Lung (tissue), 11 donors: ENCODE measurements at regions not wholly inside any gene's neighbourhood (a gene's known extent, or its start where the extent isn't known, plus 50 kb on each side); places are given as distances from the start of the nearest gene placed in this dataset.

ENCODE experiments used
- ATAC-seq: fragments of 200-7000 bp; cut with Tn5 transposase; one replicate; pipeline ENCODE4 v1.9.1; 2020; ENCODE audit warnings: moderate number of reproducible peaks; ENCODE audit not compliant: insufficient read depth, low FRiP score
- DNase-seq, 3 donors: peaks; one replicate each; pipeline ENCODE4 v3.0.0-alpha.2; 2013 to 2017
- H3K27ac ChIP-seq, 2 donors: one replicate each; pipeline ENCODE4 v1.5.1; 2013; ENCODE audit warnings: mild to moderate bottlenecking in 2 of 2, moderate library complexity in 2 of 2, control low read depth in 1 of 2, inconsistent platforms in 1 of 2, low read depth in 1 of 2, low read length in 1 of 2
- H3K27me3 ChIP-seq, 3 donors: one replicate each; pipeline ENCODE4 v1.5.1; 2013; ENCODE audit warnings: low read length in 2 of 3; ENCODE audit not compliant: control insufficient read depth in 3 of 3, insufficient read depth in 3 of 3
- H3K36me3 ChIP-seq, 4 donors: one replicate each; pipeline ENCODE4 v1.5.1; 2013; ENCODE audit warnings: low read length in 4 of 4, mild to moderate bottlenecking in 1 of 4, moderate library complexity in 1 of 4; ENCODE audit not compliant: control insufficient read depth in 4 of 4, insufficient read depth in 4 of 4
- H3K4me1 ChIP-seq, 5 donors: one replicate each; pipeline ENCODE4 v1.5.1; 2013; ENCODE audit warnings: low read length in 5 of 5, mild to moderate bottlenecking in 2 of 5, moderate library complexity in 1 of 5; ENCODE audit not compliant: control insufficient read depth in 5 of 5, insufficient read depth in 5 of 5
- H3K4me3 ChIP-seq: one replicate; pipeline ENCODE4 v1.5.1; 2013; ENCODE audit warnings: mild to moderate bottlenecking, control low read depth, moderate library complexity
- H3K9ac ChIP-seq, 2 donors: one replicate each; pipeline ENCODE4 v1.5.1; 2013; ENCODE audit warnings: low read length in 2 of 2, control low read depth in 1 of 2; ENCODE audit not compliant: insufficient read depth in 1 of 2
- H3K9me3 ChIP-seq, 4 donors: one replicate each; pipeline ENCODE4 v1.5.1; 2013; ENCODE audit warnings: low read length in 3 of 4, mild to moderate bottlenecking in 1 of 4, moderate library complexity in 1 of 4; ENCODE audit not compliant: control insufficient read depth in 4 of 4, insufficient read depth in 3 of 4
- CTCF ChIP-seq: IDR thresholded peaks from 2 replicates; pipeline ENCODE4 v1.5.1; 2012; ENCODE audit warnings: mild to moderate bottlenecking; ENCODE audit errors: control extremely low read depth, extremely low read depth
- WGBS, 2 donors: extraction: QIAGEN DNeasy Blood & Tissue Kit; methylation state at CpG; one replicate each; pipeline ENCODE4 v1.1.7; 2013; 5-methylcytosine and 5-hydroxymethylcytosine counted together
- donor health status: control.
- donor health status: control.
- donor health status: Bipolar disorder and iron deficiency.
- donor health status: healthy.
- donor health status: DM: yes; HTN: yes; CAD: no.

GRCh38 chr5:81830596-81830995, 79.7 kb upstream of the SSBP2 start:
- Histone ChIP-seq H3K27ac (no peak overlapping the region), H3K4me1 (no peaks in the 10 kb centered on the region), H3K4me3 (no peak overlapping the region), H3K36me3 (no peaks in the 10 kb centered on the region), H3K9me3 (peaks cover 0 to 3% (median 0%) of the 10 kb centered on the region in 4 donors), H3K27me3 (no peaks in the 10 kb centered on the region), H3K9ac (no peak overlapping the region)
- 45 to 61% methylated on average over 2 of the region's 2 CpGs for WGBS, 2 donors
- TF ChIP-seq CTCF: no peak
- DNase-seq: no peak
- no peak for ATAC-seq

- TF ChIP-seq CTCF: no peak
- DNase-seq (no peak), ATAC-seq (no peak)
These were observed 78.3 kb upstream of the SSBP2 start for GRCh38 chr5:81829242-81829641.

GRCh38 chr5:81827500-81827899, 76.6 kb upstream of the SSBP2 start:
- Histone ChIP-seq H3K9me3 (no peaks in the 10 kb centered on the region), H3K4me1 (peaks cover 0 to 4% (median 0%) of the 10 kb centered on the region in 5 donors), H3K4me3 (no peak overlapping the region), H3K9ac (no peak overlapping the region), H3K27me3 (no peaks in the 10 kb centered on the region), H3K27ac (no peak overlapping the region), H3K36me3 (no peaks in the 10 kb centered on the region)
- 92 to 96% methylated on average over 1 of the region's 1 CpG for WGBS, 2 donors
- DNase-seq (no peak), ATAC-seq (no peak)
- TF ChIP-seq CTCF: no peak

More at GRCh38 chr5:81829242-81829641, 78.3 kb upstream of the SSBP2 start:
- Histone ChIP-seq H3K4me3 (no peak overlapping the region), H3K9me3 (peaks cover 0 to 3% (median 0%) of the 10 kb centered on the region in 4 donors), H3K27me3 (no peaks in the 10 kb centered on the region), H3K36me3 (no peaks in the 10 kb centered on the region), H3K27ac (no peak overlapping the region), H3K4me1 (peaks cover 0 to 4% (median 0%) of the 10 kb centered on the region in 5 donors), H3K9ac (no peak overlapping the region)
- whole genome bisulfite sequencing, 2 donors: 67 to 74% methylated on average over 5 of the region's 5 CpGs

GRCh38 chr5:81826128-81826527, 75.2 kb upstream of the SSBP2 start:
- Histone ChIP-seq H3K9me3 (no peaks in the 10 kb centered on the region), H3K36me3 (no peaks in the 10 kb centered on the region), H3K4me3 (no peak overlapping the region), H3K27me3 (no peaks in the 10 kb centered on the region), H3K27ac (no peak overlapping the region), H3K9ac (no peak overlapping the region), H3K4me1 (peaks cover 0 to 4% (median 0%) of the 10 kb centered on the region in 5 donors)
- DNase-seq (no peak), ATAC-seq (no peak)
- WGBS, 2 donors: 61 to 70% methylated on average over 2 of the region's 2 CpGs
- TF ChIP-seq CTCF: no peak
